H9 (cell line): ENCODE measurements at regions not wholly inside any gene's neighbourhood (a gene's known extent, or its start where the extent isn't known, plus 50 kb on each side); places are given as distances from the start of the nearest gene placed in this dataset.

Source experiments
- DNase-seq: peaks from one replicate; pipeline ENCODE4 v3.0.0-alpha.2; 2017
- H2AFZ ChIP-seq: one replicate; pipeline ENCODE4 v1.6.1; 2013; ENCODE audit warnings: mild to moderate bottlenecking, low read length, control low read depth, moderate library complexity
- H2AK5ac ChIP-seq: 2 replicates; pipeline ENCODE4 v1.6.1; 2013; ENCODE audit warnings: low read length, control low read depth, mixed read lengths; ENCODE audit not compliant: insufficient read length
- H2BK120ac ChIP-seq: one replicate; pipeline ENCODE4 v1.6.1; 2013; ENCODE audit warnings: low read depth, mild to moderate bottlenecking, low read length, control low read depth, inconsistent platforms; ENCODE audit not compliant: poor library complexity, severe bottlenecking
- H2BK12ac ChIP-seq: 2 replicates; pipeline ENCODE4 v1.6.1; 2013; ENCODE audit warnings: low read length, control low read depth, mixed read lengths, low read depth; ENCODE audit not compliant: insufficient read length
- H2BK15ac ChIP-seq: 2 replicates; pipeline ENCODE4 v1.6.1; 2013; ENCODE audit warnings: low read depth, low read length, control low read depth
- H2BK20ac ChIP-seq: one replicate; pipeline ENCODE4 v1.6.1; 2013; ENCODE audit warnings: low read depth, mild to moderate bottlenecking, low read length, control low read depth, inconsistent platforms; ENCODE audit not compliant: poor library complexity, severe bottlenecking
- H2BK5ac ChIP-seq: 2 replicates; pipeline ENCODE4 v1.6.1; 2013; ENCODE audit warnings: low read length, control low read depth, mixed read lengths; ENCODE audit not compliant: insufficient read length
- H3K14ac ChIP-seq: 2 replicates; pipeline ENCODE4 v1.6.1; 2013; ENCODE audit warnings: low read length, control low read depth; ENCODE audit not compliant: insufficient read depth
- H3K18ac ChIP-seq: 2 replicates; pipeline ENCODE4 v1.6.1; 2013; ENCODE audit warnings: low read depth, mild to moderate bottlenecking, mixed read lengths, low read length, control low read depth; ENCODE audit not compliant: insufficient read length
- H3K23ac ChIP-seq: 2 replicates; pipeline ENCODE4 v1.6.1; 2013; ENCODE audit warnings: low read length, control low read depth, mixed read lengths, low read depth; ENCODE audit not compliant: insufficient read length
- H3K23me2 ChIP-seq: 2 replicates; pipeline ENCODE4 v1.6.1; 2013; ENCODE audit warnings: low read depth, mild to moderate bottlenecking, mixed read lengths, low read length, control low read depth; ENCODE audit not compliant: insufficient read length, poor library complexity, severe bottlenecking
- H3K27ac ChIP-seq: 2 replicates; pipeline ENCODE4 v1.5.1; 2013; ENCODE audit warnings: low read length, control low read depth, mixed read lengths, low read depth; ENCODE audit not compliant: insufficient read length
- H3K27me3 ChIP-seq: 2 replicates; pipeline ENCODE4 v1.6.1; 2013; ENCODE audit warnings: low read length, control low read depth, inconsistent platforms; ENCODE audit not compliant: insufficient read depth
- H3K4ac ChIP-seq: 2 replicates; pipeline ENCODE4 v1.6.1; 2013; ENCODE audit warnings: low read depth, mild to moderate bottlenecking, control low read depth, inconsistent platforms, low read length, moderate library complexity
- H3K4me1 ChIP-seq: 2 replicates; pipeline ENCODE4 v1.6.1; 2013; ENCODE audit warnings: low read length, control low read depth, inconsistent platforms; ENCODE audit not compliant: insufficient read depth
- H3K4me2 ChIP-seq: 2 replicates; pipeline ENCODE4 v1.6.1; 2013; ENCODE audit warnings: low read length, control low read depth, mixed read lengths; ENCODE audit not compliant: insufficient read length, insufficient read depth
- H3K56ac ChIP-seq: 2 replicates; pipeline ENCODE4 v1.6.1; 2013; ENCODE audit warnings: low read depth, mild to moderate bottlenecking, mixed read lengths, low read length, control low read depth; ENCODE audit not compliant: insufficient read length
- H3K79me1 ChIP-seq: 2 replicates; pipeline ENCODE4 v1.6.1; 2013; ENCODE audit warnings: low read depth, mild to moderate bottlenecking, moderate library complexity, low read length, control low read depth, inconsistent platforms; ENCODE audit not compliant: insufficient read depth, poor library complexity, severe bottlenecking
- H3K79me2 ChIP-seq: 2 replicates; pipeline ENCODE4 v1.6.1; 2013; ENCODE audit warnings: low read length, control low read depth, inconsistent platforms; ENCODE audit not compliant: insufficient read depth
- H3K9ac ChIP-seq: 2 replicates; pipeline ENCODE4 v1.6.1; 2013; ENCODE audit warnings: low read length, control low read depth, mixed read lengths; ENCODE audit not compliant: insufficient read length; ENCODE audit errors: extremely low read depth
- H3K9me3 ChIP-seq: one replicate; pipeline ENCODE4 v1.6.1; 2013; ENCODE audit warnings: low read depth, low read length, inconsistent platforms; ENCODE audit not compliant: control insufficient read depth
- H3T11ph ChIP-seq: one replicate; pipeline ENCODE4 v1.6.1; 2013; ENCODE audit warnings: mild to moderate bottlenecking, low read length, control low read depth, inconsistent platforms
- H4K20me1 ChIP-seq: one replicate; pipeline ENCODE4 v1.6.1; 2013; ENCODE audit not compliant: control insufficient read depth, insufficient read length, insufficient read depth
- H4K5ac ChIP-seq: 2 replicates; pipeline ENCODE4 v1.6.1; 2013; ENCODE audit warnings: low read depth, mild to moderate bottlenecking, mixed read lengths, low read length, control low read depth; ENCODE audit not compliant: insufficient read length
- H4K8ac ChIP-seq: replicated peaks from 2 replicates; pipeline ENCODE4 v1.6.1; 2013; ENCODE audit warnings: low read length, control low read depth, mixed read lengths, low read depth; ENCODE audit not compliant: insufficient read length
- H4K91ac ChIP-seq: 2 replicates; pipeline ENCODE4 v1.6.1; 2013; ENCODE audit warnings: low read depth, mild to moderate bottlenecking, moderate library complexity, mixed read lengths, low read length, control low read depth; ENCODE audit not compliant: insufficient read length
- H3K27ac Mint-ChIP-seq, 3 experiments: 2 replicates in 2 of 3; 3 replicates in 1 of 3; pipeline ENCODE4 v1.8.0; 2020 to 2021; ENCODE audit warnings: mixed read lengths in 3 of 3, mild to moderate bottlenecking in 1 of 3, moderate library complexity in 1 of 3
- H3K27me3 Mint-ChIP-seq: 2 replicates; pipeline ENCODE4 v1.8.0; 2021; ENCODE audit warnings: low read depth, mild to moderate bottlenecking, moderate library complexity, mixed read lengths
- H3K36me3 Mint-ChIP-seq, 3 experiments: 2 replicates in 2 of 3; 3 replicates in 1 of 3; pipeline ENCODE4 v1.8.0; 2020 to 2021; ENCODE audit warnings: low read depth in 3 of 3, mixed read lengths in 3 of 3; ENCODE audit not compliant: insufficient read depth in 1 of 3
- H3K4me1 Mint-ChIP-seq, 2 experiments: 2 replicates each; pipeline ENCODE4 v1.8.0; 2020; ENCODE audit warnings: mixed read lengths in 2 of 2
- H3K4me3 Mint-ChIP-seq, 2 experiments: 2 replicates in 1 of 2; 3 replicates in 1 of 2; pipeline ENCODE4 v1.8.0; 2020 to 2021; ENCODE audit warnings: mild to moderate bottlenecking in 2 of 2, mixed read lengths in 2 of 2, moderate library complexity in 1 of 2
- H3K9me3 Mint-ChIP-seq, 2 experiments: 2 replicates in 1 of 2; 3 replicates in 1 of 2; pipeline ENCODE4 v1.8.0; 2020; ENCODE audit warnings: mild to moderate bottlenecking in 2 of 2, mixed read lengths in 2 of 2, moderate library complexity in 1 of 2
- CTCF ChIP-seq: fragments of 200-600 bp; sonication (generic); conservative IDR thresholded peaks from 3 replicates; pipeline ENCODE4 v1.8.0; 2021; ENCODE audit warnings: antibody characterized with exemption, mild to moderate bottlenecking
- WGBS: extraction: QIAGEN DNeasy Blood & Tissue Kit; methylation state at CpG from one replicate; pipeline ENCODE4 v1.1.7; 2013; ENCODE audit warnings: missing lambda C conversion rate, low lambda C conversion rate, mixed read lengths; ENCODE audit not compliant: insufficient read length; ENCODE audit errors: extremely low coverage; 5-methylcytosine and 5-hydroxymethylcytosine counted together

- H3K27ac Mint-ChIP-seq, result no peak overlapping the region
Measured at GRCh38 chr7:25864511-25864910, 287.5 kb upstream of the NFE2L3 start.

More at GRCh38 chr7:25864511-25864910, 287.5 kb upstream of the NFE2L3 start:
- Histone ChIP-seq H4K91ac (no peak overlapping the region), H3T11ph (no peak overlapping the region), H3K14ac (no peak overlapping the region), H3K18ac (no peak overlapping the region), H3K4ac (no peak overlapping the region), H3K27me3 (peaks cover 22% of the 10 kb centered on the region; the same call in 1 of the 2 replicates), H3K79me2 (no peaks in the 10 kb centered on the region), H4K20me1 (no peaks in the 10 kb centered on the region), H2BK5ac (no peak overlapping the region), H3K23me2 (no peaks in the 10 kb centered on the region), H3K56ac (no peak overlapping the region), H2BK20ac (no peak overlapping the region), H2BK15ac (no peak overlapping the region), H2AFZ (no peak overlapping the region), H4K8ac (no peak overlapping the region), H3K27ac (no peak overlapping the region), H3K4me1 (0 out of 2 replicates have a peak, but pooled peaks cover 2% of the 10 kb centered on the region), H3K23ac (no peak overlapping the region), H3K79me1 (no peaks in the 10 kb centered on the region), H3K9me3 (no peaks in the 10 kb centered on the region), H2AK5ac (no peak overlapping the region), H2BK120ac (no peak overlapping the region), H2BK12ac (no peak overlapping the region), H3K4me2 (no peak overlapping the region), H3K9ac (no peak overlapping the region), H4K5ac (no peak overlapping the region)
- TF ChIP-seq CTCF, result no peak
- H3K4me3 Mint-ChIP-seq, result no peak overlapping the region
- H3K36me3 Mint-ChIP-seq, result no peaks in the 10 kb centered on the region
- no CpG with 5 or more reads among the region's 1 CpG for WGBS
- H3K9me3 Mint-ChIP-seq, result peaks cover 4 to 7% of the 10 kb centered on the region in 2 experiments; a peak in 2 of 5 replicates
- peaks cover 59% of the 10 kb centered on the region for H3K27me3 Mint-ChIP-seq
- no peak for DNase-seq
- peaks cover 20 to 33% of the 10 kb centered on the region in 2 experiments for H3K4me1 Mint-ChIP-seq
